ENCODE measurements at regions not wholly inside any gene's neighbourhood (a gene's known extent, or its start where the extent isn't known, plus 50 kb on each side); places are given as distances from the start of the nearest gene placed in this dataset.
"Not testable (repeated sequence)": the region's sequence is repeated elsewhere in the genome, so short reads cannot be mapped to it uniquely, and the experiment has no call there.

- DNase-seq (ENCODE audit: low spot score) (no peak), ATAC-seq (ENCODE audit: low read depth) (no peak)
- no peaks in the 10 kb centered on the region for H3K36me3 ChIP-seq (ENCODE audit: low read depth)
- H3K9me3 ChIP-seq (ENCODE audit: severe bottlenecking): no peaks in the 10 kb centered on the region
- TF ChIP-seq, protein P1, sequence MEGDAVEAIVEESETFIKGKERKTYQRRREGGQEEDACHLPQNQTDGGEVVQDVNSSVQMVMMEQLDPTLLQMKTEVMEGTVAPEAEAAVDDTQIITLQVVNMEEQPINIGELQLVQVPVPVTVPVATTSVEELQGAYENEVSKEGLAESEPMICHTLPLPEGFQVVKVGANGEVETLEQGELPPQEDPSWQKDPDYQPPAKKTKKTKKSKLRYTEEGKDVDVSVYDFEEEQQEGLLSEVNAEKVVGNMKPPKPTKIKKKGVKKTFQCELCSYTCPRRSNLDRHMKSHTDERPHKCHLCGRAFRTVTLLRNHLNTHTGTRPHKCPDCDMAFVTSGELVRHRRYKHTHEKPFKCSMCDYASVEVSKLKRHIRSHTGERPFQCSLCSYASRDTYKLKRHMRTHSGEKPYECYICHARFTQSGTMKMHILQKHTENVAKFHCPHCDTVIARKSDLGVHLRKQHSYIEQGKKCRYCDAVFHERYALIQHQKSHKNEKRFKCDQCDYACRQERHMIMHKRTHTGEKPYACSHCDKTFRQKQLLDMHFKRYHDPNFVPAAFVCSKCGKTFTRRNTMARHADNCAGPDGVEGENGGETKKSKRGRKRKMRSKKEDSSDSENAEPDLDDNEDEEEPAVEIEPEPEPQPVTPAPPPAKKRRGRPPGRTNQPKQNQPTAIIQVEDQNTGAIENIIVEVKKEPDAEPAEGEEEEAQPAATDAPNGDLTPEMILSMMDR (IDR thresholded peaks at IDR 0.05; ENCODE audit: poor library complexity, severe bottlenecking): no peak
- no peaks in the 10 kb centered on the region for H3K4me1 ChIP-seq (ENCODE audit: insufficient read depth, poor library complexity, severe bottlenecking)
- no peak overlapping the region for H3K27ac ChIP-seq (ENCODE audit: poor library complexity, severe bottlenecking)
- peaks cover 10% of the 10 kb centered on the region for H3K27me3 ChIP-seq (ENCODE audit: insufficient read depth, poor library complexity, severe bottlenecking)
- H3K4me3 ChIP-seq (ENCODE audit: severe bottlenecking): no peak overlapping the region
Measured at GRCh38 chr9:25302601-25303000, 375.6 kb downstream of the TUSC1 start.

- not testable (repeated sequence) for H3K27ac ChIP-seq (ENCODE audit: poor library complexity, severe bottlenecking); H3K4me3 ChIP-seq (ENCODE audit: severe bottlenecking); H3K36me3 ChIP-seq (ENCODE audit: low read depth); H3K9me3 ChIP-seq (ENCODE audit: severe bottlenecking); H3K27me3 ChIP-seq (ENCODE audit: insufficient read depth, poor library complexity, severe bottlenecking); ATAC-seq (ENCODE audit: low read depth); DNase-seq (ENCODE audit: low spot score); H3K4me1 ChIP-seq (ENCODE audit: insufficient read depth, poor library complexity, severe bottlenecking)
Measured at GRCh38 chr9:25288195-25288594, 390.0 kb downstream of the TUSC1 start.

GRCh38 chr9:25284365-25284764 lies 393.9 kb downstream of the TUSC1 start:
- H3K27ac ChIP-seq (ENCODE audit: poor library complexity, severe bottlenecking): no peak overlapping the region
- DNase-seq (ENCODE audit: low spot score): no peak

GRCh38 chr9:25282946-25283345 lies 395.3 kb downstream of the TUSC1 start:
- H3K27me3 ChIP-seq (ENCODE audit: insufficient read depth, poor library complexity, severe bottlenecking): peaks cover 24% of the 10 kb centered on the region
- no peak for DNase-seq (ENCODE audit: low spot score)
- TF ChIP-seq, protein P1 (IDR thresholded peaks at IDR 0.05; ENCODE audit: poor library complexity, severe bottlenecking): no peak
- H3K4me3 ChIP-seq (ENCODE audit: severe bottlenecking): no peak overlapping the region
- H3K9me3 ChIP-seq (ENCODE audit: severe bottlenecking): no peaks in the 10 kb centered on the region
- ATAC-seq (ENCODE audit: low read depth): no peak
- no peaks in the 10 kb centered on the region for H3K36me3 ChIP-seq (ENCODE audit: low read depth)
- no peaks in the 10 kb centered on the region for H3K4me1 ChIP-seq (ENCODE audit: insufficient read depth, poor library complexity, severe bottlenecking)
- H3K27ac ChIP-seq (ENCODE audit: poor library complexity, severe bottlenecking): no peak overlapping the region

More at GRCh38 chr9:25284365-25284764, 393.9 kb downstream of the TUSC1 start:
- H3K4me1 ChIP-seq (ENCODE audit: insufficient read depth, poor library complexity, severe bottlenecking): no peaks in the 10 kb centered on the region
- ATAC-seq (ENCODE audit: low read depth): no peak
- H3K4me3 ChIP-seq (ENCODE audit: severe bottlenecking): no peak overlapping the region
- H3K36me3 ChIP-seq (ENCODE audit: low read depth): no peaks in the 10 kb centered on the region
- TF ChIP-seq, protein P1 (IDR thresholded peaks at IDR 0.05; ENCODE audit: poor library complexity, severe bottlenecking): no peak
- peaks cover 17% of the 10 kb centered on the region for H3K27me3 ChIP-seq (ENCODE audit: insufficient read depth, poor library complexity, severe bottlenecking)
- H3K9me3 ChIP-seq (ENCODE audit: severe bottlenecking): no peaks in the 10 kb centered on the region

- no peak overlapping the region for H3K4me3 ChIP-seq (ENCODE audit: severe bottlenecking)
- no peak overlapping the region for H3K27ac ChIP-seq (ENCODE audit: poor library complexity, severe bottlenecking)
- no peaks in the 10 kb centered on the region for H3K36me3 ChIP-seq (ENCODE audit: low read depth)
- peaks cover 4% of the 10 kb centered on the region for H3K27me3 ChIP-seq (ENCODE audit: insufficient read depth, poor library complexity, severe bottlenecking)
- TF ChIP-seq, protein P1 (IDR thresholded peaks at IDR 0.05; ENCODE audit: poor library complexity, severe bottlenecking): no peak
- no peak for ATAC-seq (ENCODE audit: low read depth)
- no peak for DNase-seq (ENCODE audit: low spot score)
- H3K9me3 ChIP-seq (ENCODE audit: severe bottlenecking): no peaks in the 10 kb centered on the region
- no peaks in the 10 kb centered on the region for H3K4me1 ChIP-seq (ENCODE audit: insufficient read depth, poor library complexity, severe bottlenecking)
Measured at GRCh38 chr9:25261445-25261844, 416.8 kb downstream of the TUSC1 start.

All from RWPE2 (cell line).